HepG2 (cell line): ENCODE measurements at regions not wholly inside any gene's neighbourhood (a gene's known extent, or its start where the extent isn't known, plus 50 kb on each side); places are given as distances from the start of the nearest gene placed in this dataset.

Experiments
- ATAC-seq: fragments of 200-7000 bp; cut with Tn5 transposase; 3 replicates; pipeline ENCODE4 v1.9.1; 2020; ENCODE audit warnings: mild to moderate bottlenecking, moderate library complexity
- BruUV-seq: library from RNA; stranded (reverse); fragments of 400-500 nt; replicated peaks from 2 replicates; lab custom pipeline; 2021; lab: Mats Ljungman, UMichigan
- CTCF ChIA-PET: fragments of 300-600 bp; formaldehyde crosslinking; extraction: SDS; loops from one replicate; lab custom pipeline; 2021; ENCODE audit warnings: low total read pairs, inconsistent platforms, low intra/inter-chr PET ratio; lab: Yijun Ruan, JAX
- POLR2A ChIA-PET: fragments of 350-600 bp; sonication (Branson Sonifier 250); formaldehyde crosslinking; loops from one replicate; lab custom pipeline; 2020; ENCODE audit warnings: antibody characterized with exemption, inconsistent platforms; lab: Yijun Ruan, JAX
- DNase-seq: peaks from one replicate; pipeline ENCODE4 v3.0.0-alpha.2; 2015; ENCODE audit warnings: low spot score
- FAIRE-seq: peaks from 3 replicates; lab custom pipeline; 2011; peaks lifted over from hg19 to GRCh38; lab: Jason Lieb, UNC
- H2AFZ ChIP-seq: one replicate; pipeline ENCODE4 v1.6.1; 2011; ENCODE audit warnings: low read length, inconsistent platforms
- H3K27ac ChIP-seq: fragments of 300-600 bp; 3 replicates; pipeline ENCODE4 v1.8.0; 2011; ENCODE audit warnings: mixed run types, mild to moderate bottlenecking, mixed read lengths, low read length, inconsistent platforms; ENCODE audit not compliant: insufficient read depth; ENCODE audit errors: extremely low read length
- H3K27me3 ChIP-seq, 2 experiments: fragments of 200-600 bp in 1 of 2; 2 replicates in 1 of 2; 3 replicates in 1 of 2; pipeline versions ENCODE4 v1.6.0 to v1.8.0; 2011; ENCODE audit warnings: low read length in 2 of 2, mild to moderate bottlenecking in 2 of 2, moderate library complexity in 2 of 2, inconsistent platforms in 1 of 2; ENCODE audit not compliant: insufficient read depth in 2 of 2, control insufficient read depth in 1 of 2
- H3K36me3 ChIP-seq, 2 experiments: fragments of 200-600 bp in 1 of 2; replicated peaks in 1 of 2; 2 replicates in 1 of 2; 3 replicates in 1 of 2; pipeline versions ENCODE4 v1.5.1 to v1.8.0; 2011; ENCODE audit warnings: low read length in 2 of 2, inconsistent platforms in 1 of 2; ENCODE audit not compliant: insufficient read depth in 2 of 2, control insufficient read depth in 1 of 2
- H3K4me1 ChIP-seq: 2 replicates; pipeline ENCODE4 v1.5.1; 2012; ENCODE audit warnings: low read length, inconsistent platforms; ENCODE audit not compliant: insufficient read depth
- H3K4me2 ChIP-seq: 2 replicates; pipeline ENCODE4 v1.6.0; 2011; ENCODE audit warnings: low read depth, low read length, inconsistent platforms
- H3K4me3 ChIP-seq, 3 experiments: fragments of 200-600 bp in 1 of 3; sonication (generic), shearing (Covaris generic) in 1 of 3; replicated peaks in 1 of 3; 2 replicates each; pipeline ENCODE4 v1.5.1; 2011 to 2016; ENCODE audit warnings: low read length in 3 of 3, inconsistent platforms in 2 of 3, low read depth in 2 of 3, mild to moderate bottlenecking in 2 of 3, control low read depth in 1 of 3, mixed read lengths in 1 of 3; ENCODE audit not compliant: insufficient read depth in 1 of 3
- H3K79me2 ChIP-seq: one replicate; pipeline ENCODE4 v1.6.1; 2011; ENCODE audit warnings: low read length, inconsistent platforms; ENCODE audit not compliant: insufficient read depth
- H3K9ac ChIP-seq: 2 replicates; pipeline ENCODE4 v1.6.0; 2011; ENCODE audit warnings: mild to moderate bottlenecking, low read depth, low read length, inconsistent platforms; ENCODE audit not compliant: insufficient read depth
- H3K9me3 ChIP-seq: 2 replicates; pipeline ENCODE4 v1.5.1; 2012; ENCODE audit warnings: mild to moderate bottlenecking, low read length
- H4K20me1 ChIP-seq: 2 replicates; pipeline ENCODE4 v1.6.0; 2011; ENCODE audit warnings: inconsistent platforms, mild to moderate bottlenecking, low read length, moderate library complexity; ENCODE audit not compliant: insufficient read depth
- FOXA3 ChIP-seq: IDR thresholded peaks from 2 replicates; pipeline ENCODE4 v1.6.1; 2016; ENCODE audit warnings: missing genetic modification reagents, missing compliant biosample characterization
- IRF2 ChIP-seq: IDR thresholded peaks from 2 replicates; pipeline ENCODE4 v1.6.1; 2018; ENCODE audit warnings: missing genetic modification reagents, missing compliant biosample characterization
- MEF2D ChIP-seq: sonication (generic); formaldehyde crosslinking; IDR thresholded peaks from 2 replicates; pipeline ENCODE4 v1.5.1; 2020; ENCODE audit warnings: mild to moderate bottlenecking, missing genetic modification reagents
- MLX ChIP-seq: IDR thresholded peaks from 2 replicates; pipeline ENCODE4 v1.6.1; 2016
- NFKBIZ ChIP-seq: IDR thresholded peaks from 2 replicates; pipeline ENCODE4 v1.6.1; 2018; ENCODE audit warnings: missing genetic modification reagents, missing compliant biosample characterization
- NONO ChIP-seq, 2 experiments: fragments of 450-650 bp in 1 of 2; sonication (generic) in 1 of 2; formaldehyde crosslinking in 1 of 2; IDR thresholded peaks in 1 of 2; conservative IDR thresholded peaks in 1 of 2; 2 replicates each; pipeline versions ENCODE4 v1.6.1 to v1.8.0; 2017 to 2022; ENCODE audit warnings: mild to moderate bottlenecking in 1 of 2, missing genetic modification reagents in 1 of 2, moderate library complexity in 1 of 2
- ZFP41 ChIP-seq: sonication (generic); formaldehyde crosslinking; IDR thresholded peaks from 2 replicates; pipeline ENCODE4 v1.4.0; 2020; ENCODE audit warnings: mild to moderate bottlenecking, missing genetic modification reagents, borderline replicate concordance
- ZNF501 ChIP-seq: sonication (generic); formaldehyde crosslinking; IDR thresholded peaks from 2 replicates; pipeline ENCODE4 v1.5.1; 2020; ENCODE audit warnings: mild to moderate bottlenecking, moderate library complexity, missing genetic modification reagents
- ZNF709 ChIP-seq: sonication (generic); formaldehyde crosslinking; IDR thresholded peaks from 2 replicates; pipeline ENCODE4 v1.5.0; 2020; ENCODE audit warnings: mild to moderate bottlenecking, missing genetic modification reagents
- ZNF766 ChIP-seq: sonication (generic); formaldehyde crosslinking; IDR thresholded peaks from 2 replicates; pipeline ENCODE4 v1.5.0; 2020; ENCODE audit warnings: missing genetic modification reagents, borderline replicate concordance
- WGBS: methylation state at CpG from one replicate; pipeline ENCODE4 v1.1.6; 2017; ENCODE audit warnings: low lambda C conversion rate; 5-methylcytosine and 5-hydroxymethylcytosine counted together
- in situ Hi-C: cut with HindIII; loops from 2 replicates; pipeline ENCODE4 v1.10.0; 2017; ENCODE audit warnings: low pct_unique_long_range_greater_than_20kb; ENCODE audit not compliant: extremely low pct_ligation_motif_present
- intact Hi-C: fragments of 100-400 bp; cut with micrococcal nuclease; formaldehyde crosslinking; loops from one replicate; pipeline ENCODE4 v1.10.0; 2022; ENCODE audit not compliant: unreplicated experiment
- TF ChIP-seq, protein P1 (sequence below): sonication (generic); formaldehyde crosslinking; IDR thresholded peaks from one replicate; pipeline ENCODE4 v1.5.1; 2020; ENCODE audit warnings: mild to moderate bottlenecking, missing genetic modification reagents; ENCODE audit errors: not compliant biosample characterization
- TF ChIP-seq, protein P2 (sequence below): sonication (generic); formaldehyde crosslinking; IDR thresholded peaks from 2 replicates; pipeline ENCODE4 v1.4.0; 2020; ENCODE audit warnings: missing genetic modification reagents

DNA sequence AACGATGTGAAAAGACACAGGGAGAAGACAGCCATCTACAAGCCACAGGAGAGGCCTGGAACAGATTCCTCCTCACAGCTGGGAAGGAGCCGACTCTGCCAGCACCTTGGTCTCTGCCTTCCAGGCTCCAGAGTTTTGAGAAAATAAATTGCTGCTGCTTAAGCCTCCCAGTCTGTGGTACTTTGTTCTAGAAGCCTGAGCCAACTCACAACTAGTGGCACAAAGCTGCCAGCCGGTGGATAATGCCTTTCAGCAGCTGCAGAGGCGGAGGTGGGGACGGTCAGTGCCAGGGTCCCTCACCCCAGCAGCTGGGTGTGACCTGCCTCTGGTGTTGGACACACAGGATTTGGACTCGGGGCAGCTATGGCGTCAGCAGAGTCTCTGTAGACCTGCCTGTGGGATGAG, 255.4 kb upstream of the PITRM1 start (continued):
- TF ChIP-seq, protein P1, sequence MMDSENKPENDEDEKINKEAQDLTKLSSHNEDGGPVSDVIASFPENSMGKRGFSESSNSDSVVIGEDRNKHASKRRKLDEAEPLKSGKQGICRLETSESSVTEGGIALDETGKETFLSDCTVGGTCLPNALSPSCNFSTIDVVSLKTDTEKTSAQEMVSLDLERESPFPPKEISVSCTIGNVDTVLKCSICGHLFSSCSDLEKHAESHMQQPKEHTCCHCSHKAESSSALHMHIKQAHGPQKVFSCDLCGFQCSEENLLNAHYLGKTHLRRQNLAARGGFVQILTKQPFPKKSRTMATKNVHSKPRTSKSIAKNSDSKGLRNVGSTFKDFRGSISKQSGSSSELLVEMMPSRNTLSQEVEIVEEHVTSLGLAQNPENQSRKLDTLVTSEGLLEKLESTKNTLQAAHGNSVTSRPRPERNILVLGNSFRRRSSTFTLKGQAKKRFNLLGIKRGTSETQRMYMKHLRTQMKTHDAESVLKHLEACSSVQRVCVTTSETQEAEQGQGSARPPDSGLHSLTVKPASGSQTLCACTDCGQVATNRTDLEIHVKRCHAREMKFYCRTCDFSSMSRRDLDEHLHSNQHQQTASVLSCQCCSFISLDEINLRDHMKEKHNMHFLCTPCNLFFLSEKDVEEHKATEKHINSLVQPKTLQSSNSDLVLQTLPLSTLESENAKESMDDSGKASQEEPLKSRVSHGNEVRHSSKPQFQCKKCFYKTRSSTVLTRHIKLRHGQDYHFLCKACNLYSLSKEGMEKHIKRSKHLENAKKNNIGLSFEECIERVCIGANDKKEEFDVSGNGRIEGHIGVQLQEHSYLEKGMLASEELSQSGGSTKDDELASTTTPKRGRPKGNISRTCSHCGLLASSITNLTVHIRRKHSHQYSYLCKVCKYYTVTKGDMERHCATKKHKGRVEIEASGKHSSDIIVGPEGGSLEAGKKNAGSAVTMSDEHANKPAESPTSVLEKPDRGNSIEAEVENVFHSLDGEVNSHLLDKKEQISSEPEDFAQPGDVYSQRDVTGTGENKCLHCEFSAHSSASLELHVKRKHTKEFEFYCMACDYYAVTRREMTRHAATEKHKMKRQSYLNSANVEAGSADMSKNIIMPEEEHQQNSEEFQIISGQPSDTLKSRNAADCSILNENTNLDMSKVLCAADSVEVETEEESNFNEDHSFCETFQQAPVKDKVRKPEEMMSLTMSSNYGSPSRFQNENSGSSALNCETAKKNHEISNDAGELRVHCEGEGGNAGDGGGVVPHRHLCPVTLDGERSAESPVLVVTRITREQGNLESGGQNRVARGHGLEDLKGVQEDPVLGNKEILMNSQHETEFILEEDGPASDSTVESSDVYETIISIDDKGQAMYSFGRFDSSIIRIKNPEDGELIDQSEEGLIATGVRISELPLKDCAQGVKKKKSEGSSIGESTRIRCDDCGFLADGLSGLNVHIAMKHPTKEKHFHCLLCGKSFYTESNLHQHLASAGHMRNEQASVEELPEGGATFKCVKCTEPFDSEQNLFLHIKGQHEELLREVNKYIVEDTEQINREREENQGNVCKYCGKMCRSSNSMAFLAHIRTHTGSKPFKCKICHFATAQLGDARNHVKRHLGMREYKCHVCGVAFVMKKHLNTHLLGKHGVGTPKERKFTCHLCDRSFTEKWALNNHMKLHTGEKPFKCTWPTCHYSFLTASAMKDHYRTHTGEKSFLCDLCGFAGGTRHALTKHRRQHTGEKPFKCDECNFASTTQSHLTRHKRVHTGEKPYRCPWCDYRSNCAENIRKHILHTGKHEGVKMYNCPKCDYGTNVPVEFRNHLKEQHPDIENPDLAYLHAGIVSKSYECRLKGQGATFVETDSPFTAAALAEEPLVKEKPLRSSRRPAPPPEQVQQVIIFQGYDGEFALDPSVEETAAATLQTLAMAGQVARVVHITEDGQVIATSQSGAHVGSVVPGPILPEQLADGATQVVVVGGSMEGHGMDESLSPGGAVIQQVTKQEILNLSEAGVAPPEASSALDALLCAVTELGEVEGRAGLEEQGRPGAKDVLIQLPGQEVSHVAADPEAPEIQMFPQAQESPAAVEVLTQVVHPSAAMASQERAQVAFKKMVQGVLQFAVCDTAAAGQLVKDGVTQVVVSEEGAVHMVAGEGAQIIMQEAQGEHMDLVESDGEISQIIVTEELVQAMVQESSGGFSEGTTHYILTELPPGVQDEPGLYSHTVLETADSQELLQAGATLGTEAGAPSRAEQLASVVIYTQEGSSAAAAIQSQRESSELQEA = no peak

- no peaks in the 10 kb centered on the region for H4K20me1 ChIP-seq
- 45% methylated on average over 2 of the region's 2 CpGs for whole genome bisulfite sequencing
- TF ChIP-seq ZNF709 (no peak), MEF2D (no peak), IRF2 (CRISPR knock-in tag) (no peak), FOXA3 (no peak), MLX (CRISPR knock-in tag) (no peak), ZNF501 (no peak), NONO (IDR thresholded peaks at IDR 0.05) (no peak), NONO (CRISPR knock-in tag; conservative IDR thresholded peaks at IDR 0.05) (no peak), ZNF766 (no peak), NFKBIZ (CRISPR knock-in tag) (no peak), ZFP41 (no peak)
- TF ChIP-seq, protein P2, sequence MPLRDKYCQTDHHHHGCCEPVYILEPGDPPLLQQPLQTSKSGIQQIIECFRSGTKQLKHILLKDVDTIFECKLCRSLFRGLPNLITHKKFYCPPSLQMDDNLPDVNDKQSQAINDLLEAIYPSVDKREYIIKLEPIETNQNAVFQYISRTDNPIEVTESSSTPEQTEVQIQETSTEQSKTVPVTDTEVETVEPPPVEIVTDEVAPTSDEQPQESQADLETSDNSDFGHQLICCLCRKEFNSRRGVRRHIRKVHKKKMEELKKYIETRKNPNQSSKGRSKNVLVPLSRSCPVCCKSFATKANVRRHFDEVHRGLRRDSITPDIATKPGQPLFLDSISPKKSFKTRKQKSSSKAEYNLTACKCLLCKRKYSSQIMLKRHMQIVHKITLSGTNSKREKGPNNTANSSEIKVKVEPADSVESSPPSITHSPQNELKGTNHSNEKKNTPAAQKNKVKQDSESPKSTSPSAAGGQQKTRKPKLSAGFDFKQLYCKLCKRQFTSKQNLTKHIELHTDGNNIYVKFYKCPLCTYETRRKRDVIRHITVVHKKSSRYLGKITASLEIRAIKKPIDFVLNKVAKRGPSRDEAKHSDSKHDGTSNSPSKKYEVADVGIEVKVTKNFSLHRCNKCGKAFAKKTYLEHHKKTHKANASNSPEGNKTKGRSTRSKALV (CRISPR knock-in tag) = no peak
- FAIRE-seq = no peak
- no peak for ATAC-seq
- POLR2A ChIA-PET = no interaction called here
- BruUV-seq = no TSS peak
- no peak overlapping the region for H3K27ac ChIP-seq
- H3K4me2 ChIP-seq = no peak overlapping the region
- intact Hi-C loops (no loop called here), in situ Hi-C loops (no loop called here)
- peaks cover 17% of the 10 kb centered on the region for H3K4me1 ChIP-seq
- H3K9ac ChIP-seq = no peak overlapping the region
- H3K27me3 ChIP-seq = peaks cover 0 to 25% of the 10 kb centered on the region in 2 experiments; a peak in 3 of 5 replicates
- no peaks in the 10 kb centered on the region for H3K9me3 ChIP-seq
- no peak for DNase-seq
- no peaks in the 10 kb centered on the region for H3K79me2 ChIP-seq
- no peaks in the 10 kb centered on the region for H3K36me3 ChIP-seq
- H2AFZ ChIP-seq = no peak overlapping the region
- no peak overlapping the region for H3K4me3 ChIP-seq
- CTCF ChIA-PET = no interaction called here
Measured at GRCh38 chr10:3427347-3427746, 254.8 kb upstream of the PITRM1 start.
